NCI-H1417 (cell line): ENCODE measurements at regions not wholly inside any gene's neighbourhood (a gene's known extent, or its start where the extent isn't known, plus 50 kb on each side); places are given as distances from the start of the nearest gene placed in this dataset.

ENCODE experiments used
- DNase-seq, 3 experiments: peaks; one replicate each; lab custom pipeline; 2025; lab: John Stamatoyannopoulos, UW

- no peak for DNase-seq
Measured at GRCh38 chr5:56588131-56588487, 227.2 kb upstream of the MAP3K1 start.

- no peak for DNase-seq
Measured at GRCh38 chr5:56587381-56588130, 227.8 kb upstream of the MAP3K1 start.

GRCh38 chr5:56585999-56586691, 229.2 kb upstream of the MAP3K1 start:
- DNase-seq: peak in 1 of 3 experiments; percentile 9

GRCh38 chr5:56585461-56585860, 229.9 kb upstream of the MAP3K1 start:
- DNase-seq: no peak

- DNase-seq: no peak
Measured at GRCh38 chr5:56581426-56581825, 233.9 kb upstream of the MAP3K1 start.

- no peak for DNase-seq
Measured at GRCh38 chr5:56580864-56581263, 234.5 kb upstream of the MAP3K1 start.

- DNase-seq: no peak
Measured at GRCh38 chr5:56575821-56576220, 239.5 kb upstream of the MAP3K1 start.

GRCh38 chr5:56574778-56575177, 240.6 kb upstream of the MAP3K1 start:
- DNase-seq: no peak

- DNase-seq: no peak
Measured at GRCh38 chr5:56569566-56569965, 245.8 kb upstream of the MAP3K1 start.

- no peak for DNase-seq
Measured at GRCh38 chr5:56569076-56569475, 246.3 kb upstream of the MAP3K1 start.

GRCh38 chr5:56567278-56567677, 248.1 kb upstream of the MAP3K1 start:
- no peak for DNase-seq

GRCh38 chr5:56566374-56567249, 248.7 kb upstream of the MAP3K1 start:
- no peak for DNase-seq

GRCh38 chr5:56565644-56566043, 249.7 kb upstream of the MAP3K1 start:
- DNase-seq: no peak

GRCh38 chr5:56565283-56565615, 250.1 kb upstream of the MAP3K1 start:
- DNase-seq: no peak

GRCh38 chr5:56564541-56565282, 250.6 kb upstream of the MAP3K1 start:
- no peak for DNase-seq

- DNase-seq: no peak
Measured at GRCh38 chr5:56561455-56561854, 253.9 kb upstream of the MAP3K1 start.

- DNase-seq: no peak
Measured at GRCh38 chr5:56558131-56558745, 257.1 kb upstream of the MAP3K1 start.

- DNase-seq: no peak
Measured at GRCh38 chr5:56557198-56557597, 258.2 kb upstream of the MAP3K1 start.

- no peak for DNase-seq
Measured at GRCh38 chr5:56552612-56553268, 262.6 kb upstream of the MAP3K1 start.

- no peak for DNase-seq
Measured at GRCh38 chr5:56550227-56550626, 265.1 kb upstream of the MAP3K1 start.
